IMR-90 (cell line): ENCODE measurements at regions not wholly inside any gene's neighbourhood (a gene's known extent, or its start where the extent isn't known, plus 50 kb on each side); places are given as distances from the start of the nearest gene placed in this dataset.

Experiments used
- ATAC-seq: fragments of 200-7000 bp; cut with Tn5 transposase; 2 replicates; pipeline ENCODE4 v1.9.1; 2020; ENCODE audit warnings: low read depth, mild to moderate bottlenecking, moderate library complexity
- BruUV-seq: library from RNA; stranded (reverse); fragments of 400-500 nt; replicated peaks from 2 replicates; lab custom pipeline; 2021; lab: Mats Ljungman, UMichigan
- CTCF ChIA-PET: fragments of 300-600 bp; formaldehyde crosslinking; extraction: SDS; loops from one replicate; lab custom pipeline; 2021; ENCODE audit warnings: antibody characterized with exemption; lab: Yijun Ruan, JAX
- POLR2A ChIA-PET: fragments of 300-600 bp; sonication (Branson Sonifier 250); formaldehyde crosslinking; loops from one replicate; lab custom pipeline; 2022; ENCODE audit warnings: antibody characterized with exemption; ENCODE audit not compliant: unreplicated experiment; lab: Charles Lee
- DNase-seq: peaks from one replicate; pipeline ENCODE4 v3.0.0; 2013
- H2AFZ ChIP-seq: replicated peaks from 2 replicates; pipeline ENCODE3; 2013; ENCODE audit warnings: low read length, mild to moderate bottlenecking; ENCODE audit not compliant: poor library complexity
- H2AK5ac ChIP-seq: 2 replicates; pipeline ENCODE4 v1.6.1; 2013; ENCODE audit warnings: low read depth, low read length, inconsistent platforms
- H2AK9ac ChIP-seq: replicated peaks from 2 replicates; pipeline ENCODE3; 2013; ENCODE audit warnings: mild to moderate bottlenecking, low read depth, low read length, moderate library complexity; ENCODE audit not compliant: poor library complexity
- H2BK120ac ChIP-seq: 2 replicates; pipeline ENCODE4 v1.6.1; 2013; ENCODE audit warnings: low read depth, low read length, inconsistent platforms
- H2BK15ac ChIP-seq: 3 replicates; pipeline ENCODE4 v1.6.1; 2013; ENCODE audit warnings: low read depth, low read length, inconsistent platforms
- H2BK20ac ChIP-seq: 2 replicates; pipeline ENCODE4 v1.6.1; 2013; ENCODE audit warnings: low read depth, mild to moderate bottlenecking, inconsistent platforms, low read length, moderate library complexity
- H2BK5ac ChIP-seq: 2 replicates; pipeline ENCODE4 v1.6.1; 2013; ENCODE audit warnings: mild to moderate bottlenecking, low read depth, low read length, inconsistent platforms; ENCODE audit not compliant: poor library complexity, severe bottlenecking
- H3K14ac ChIP-seq: replicated peaks from 2 replicates; pipeline ENCODE4 v1.6.1; 2013; ENCODE audit warnings: low read depth, low read length, inconsistent platforms
- H3K18ac ChIP-seq: 2 replicates; pipeline ENCODE4 v1.6.1; 2013; ENCODE audit warnings: low read depth, low read length, control low read depth
- H3K23ac ChIP-seq: 2 replicates; pipeline ENCODE4 v1.6.1; 2013; ENCODE audit warnings: low read depth, low read length, inconsistent platforms
- H3K27ac ChIP-seq: 2 replicates; pipeline ENCODE4 v1.5.1; 2013; ENCODE audit warnings: mild to moderate bottlenecking, control low read depth, low read length; ENCODE audit not compliant: insufficient read depth
- H3K27me3 ChIP-seq: 2 replicates; pipeline ENCODE4 v1.6.1; 2013; ENCODE audit warnings: low read length; ENCODE audit not compliant: control insufficient read depth, insufficient read depth
- H3K36me3 ChIP-seq: 2 replicates; pipeline ENCODE4 v1.6.1; 2013; ENCODE audit warnings: low read length, mixed read lengths; ENCODE audit not compliant: control insufficient read depth, insufficient read depth
- H3K4ac ChIP-seq: 2 replicates; pipeline ENCODE4 v1.6.1; 2013; ENCODE audit warnings: low read depth, low read length, inconsistent platforms
- H3K4me1 ChIP-seq: 2 replicates; pipeline ENCODE4 v1.6.1; 2013; ENCODE audit warnings: low read length, mixed read lengths; ENCODE audit not compliant: control insufficient read depth, insufficient read depth
- H3K4me2 ChIP-seq: 2 replicates; pipeline ENCODE4 v1.6.1; 2013; ENCODE audit warnings: low read depth, mild to moderate bottlenecking, control low read depth, low read length, moderate library complexity
- H3K4me3 ChIP-seq: 2 replicates; pipeline ENCODE4 v1.5.1; 2013; ENCODE audit warnings: low read depth, mild to moderate bottlenecking, control low read depth, low read length, moderate library complexity; ENCODE audit not compliant: insufficient read depth
- H3K56ac ChIP-seq: 2 replicates; pipeline ENCODE4 v1.6.1; 2013; ENCODE audit warnings: low read length, inconsistent platforms; ENCODE audit not compliant: insufficient read depth; ENCODE audit errors: extremely low read depth
- H3K79me1 ChIP-seq, 2 experiments: 2 replicates each; pipeline ENCODE4 v1.6.1; 2013; ENCODE audit warnings: low read length in 2 of 2, inconsistent platforms in 1 of 2, low read depth in 1 of 2
- H3K9ac ChIP-seq: 2 replicates; pipeline ENCODE4 v1.6.1; 2013; ENCODE audit warnings: low read depth, low read length, control low read depth
- H3K9me1 ChIP-seq: 2 replicates; pipeline ENCODE4 v1.6.1; 2013; ENCODE audit warnings: low read length, inconsistent platforms; ENCODE audit not compliant: insufficient read depth
- H3K9me3 ChIP-seq: 2 replicates; pipeline ENCODE4 v1.6.1; 2013; ENCODE audit warnings: low read length; ENCODE audit not compliant: control insufficient read depth, insufficient read depth
- H4K20me1 ChIP-seq: 2 replicates; pipeline ENCODE4 v1.6.1; 2013; ENCODE audit warnings: low read length, inconsistent platforms; ENCODE audit not compliant: insufficient read depth
- H4K5ac ChIP-seq: 2 replicates; pipeline ENCODE4 v1.6.1; 2013; ENCODE audit warnings: mild to moderate bottlenecking, low read depth, low read length, control low read depth
- H4K8ac ChIP-seq, 2 experiments: 2 replicates each; pipeline ENCODE4 v1.6.1; 2013; ENCODE audit warnings: low read depth in 2 of 2, low read length in 2 of 2, control low read depth in 1 of 2, inconsistent platforms in 1 of 2
- H4K91ac ChIP-seq: 2 replicates; pipeline ENCODE4 v1.6.1; 2013; ENCODE audit warnings: low read depth, low read length, inconsistent platforms; ENCODE audit not compliant: insufficient read depth
- BHLHE40 ChIP-seq: fragments of 150-350 bp; IDR thresholded peaks from 2 replicates; pipeline ENCODE4 v1.6.1; 2016; ENCODE audit warnings: mild to moderate bottlenecking, low read depth, low read length
- CHD1 ChIP-seq: IDR thresholded peaks from 2 replicates; pipeline ENCODE4 v1.6.1; 2012; ENCODE audit warnings: low read depth, low read length, improper control_type of control experiment
- MAFK ChIP-seq: IDR thresholded peaks from 2 replicates; pipeline ENCODE4 v1.6.1; 2012; ENCODE audit warnings: low read depth, low read length, improper control_type of control experiment
- SMC3 ChIP-seq: fragments of 150-350 bp; IDR thresholded peaks from 2 replicates; pipeline ENCODE4 v1.6.1; 2016; ENCODE audit warnings: low read depth, mild to moderate bottlenecking, antibody characterized with exemption, low read length, moderate library complexity
- WGBS, 2 experiments: methylation state at CpG; one replicate each; pipeline versions ENCODE4 v1.1.5 to v1.1.7; 2013; ENCODE audit warnings: missing lambda C conversion rate in 2 of 2; ENCODE audit not compliant: insufficient read length in 1 of 2; ENCODE audit errors: extremely low coverage in 2 of 2; 5-methylcytosine and 5-hydroxymethylcytosine counted together
- dilution Hi-C: fragments of 300-500 bp; cut with HindIII; formaldehyde crosslinking; loops from one replicate; pipeline ENCODE4 v1.14.3; 2018; ENCODE audit warnings: low sequenced_read_pairs; ENCODE audit not compliant: unreplicated experiment
- in situ Hi-C: fragments of 300-500 bp; cut with MboI; formaldehyde crosslinking; loops from 3 replicates; pipeline ENCODE4 v1.14.3; 2019; ENCODE audit warnings: low sequenced_read_pairs, inconsistent platforms, mixed read lengths
- intact Hi-C: fragments of 100-400 bp; cut with micrococcal nuclease; formaldehyde crosslinking; loops from 2 replicates; pipeline ENCODE4 v1.10.0; 2022
- TF ChIP-seq, protein P1 (sequence below): conservative IDR thresholded peaks from 2 replicates; pipeline ENCODE4 v1.5.1; 2012; ENCODE audit warnings: mild to moderate bottlenecking, low read depth, low read length, improper control_type of control experiment

DNA sequence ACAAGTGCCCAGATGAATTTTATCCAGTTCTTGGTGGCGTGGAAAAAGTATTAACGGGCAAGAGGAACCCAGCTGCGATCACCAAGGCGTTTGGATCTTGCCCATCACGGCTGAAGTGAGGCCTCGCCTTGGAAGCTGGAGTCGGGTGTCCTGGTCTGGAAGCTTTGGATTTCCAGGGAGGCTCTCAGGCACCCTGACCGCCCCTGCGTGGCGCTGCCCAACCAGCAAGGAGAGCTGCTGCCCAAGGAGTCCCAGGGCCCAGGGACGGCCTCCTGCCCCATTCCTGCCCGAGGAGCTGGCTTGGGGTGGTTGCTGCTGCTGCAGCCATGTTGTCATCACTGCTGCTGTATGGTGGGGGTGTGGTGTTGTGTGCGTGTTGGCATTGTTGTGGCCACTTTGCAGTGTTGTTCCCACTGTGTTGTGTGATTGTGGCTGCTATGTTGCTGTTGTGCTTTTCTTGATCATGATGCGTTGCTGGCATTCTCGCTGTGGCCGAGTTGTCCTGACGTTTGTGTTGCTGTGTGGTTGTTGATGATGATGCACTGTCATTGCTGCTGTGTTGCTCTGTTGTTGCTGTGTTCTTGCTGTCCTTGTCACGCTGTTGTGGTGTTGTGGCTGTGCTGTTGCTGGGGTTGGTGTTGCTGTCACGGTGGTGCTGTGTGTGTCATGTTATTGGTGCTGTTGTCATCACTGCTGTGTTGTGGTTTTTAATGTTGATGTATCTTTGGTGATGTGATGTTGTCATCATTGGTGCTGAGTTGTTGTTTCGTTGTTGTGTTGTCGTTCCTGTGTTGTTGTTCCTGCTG lies 318.8 kb downstream of the C16orf95 start:
- Histone ChIP-seq H3K4ac (peak overlapping the region; percentile 70), H2BK120ac (no peak overlapping the region), H3K4me2 (no peak overlapping the region), H4K8ac (no peak overlapping the region), H2AK5ac (peak overlapping the region; percentile 97), H3K14ac (peak overlapping the region; percentile 79), H3K27ac (no peak overlapping the region), H3K9me1 (peaks cover 29% of the 10 kb centered on the region), H3K18ac (no peak overlapping the region), H2BK20ac (peak overlapping the region; percentile 43; the same call in 1 of the 2 replicates), H3K56ac (no peak overlapping the region), H2BK5ac (no peak overlapping the region), H3K36me3 (no peaks in the 10 kb centered on the region), H2AFZ (peak overlapping the region; percentile 2), H3K9ac (no peak overlapping the region), H3K79me1 (no peaks in the 10 kb centered on the region), H3K4me3 (no peak overlapping the region), H4K5ac (no peak overlapping the region), H4K20me1 (no peaks in the 10 kb centered on the region), H2AK9ac (no peak overlapping the region), H3K23ac (no peak overlapping the region), H2BK15ac (peak overlapping the region; percentile 21; the same call in 2 of the 3 replicates), H4K91ac (peak overlapping the region; percentile 29; the same call in 1 of the 2 replicates), H3K9me3 (peaks cover 2% of the 10 kb centered on the region; the same call in 1 of the 2 replicates), H3K4me1 (peaks cover 10% of the 10 kb centered on the region), H3K27me3 (no peaks in the 10 kb centered on the region)
- intact Hi-C loops (no loop called here), in situ Hi-C loops (no loop called here), dilution Hi-C loops (no loop called here)
- DNase-seq, result no peak
- 91% methylated on average over 7 of the region's 21 CpGs; no CpG with 5 or more reads in 1 of the 2 experiments for WGBS, 2 experiments
- no TSS peak for BruUV-seq
- TF ChIP-seq SMC3 (no peak), BHLHE40 (no peak), CHD1 (no peak), MAFK (no peak)
- TF ChIP-seq, protein P1, sequence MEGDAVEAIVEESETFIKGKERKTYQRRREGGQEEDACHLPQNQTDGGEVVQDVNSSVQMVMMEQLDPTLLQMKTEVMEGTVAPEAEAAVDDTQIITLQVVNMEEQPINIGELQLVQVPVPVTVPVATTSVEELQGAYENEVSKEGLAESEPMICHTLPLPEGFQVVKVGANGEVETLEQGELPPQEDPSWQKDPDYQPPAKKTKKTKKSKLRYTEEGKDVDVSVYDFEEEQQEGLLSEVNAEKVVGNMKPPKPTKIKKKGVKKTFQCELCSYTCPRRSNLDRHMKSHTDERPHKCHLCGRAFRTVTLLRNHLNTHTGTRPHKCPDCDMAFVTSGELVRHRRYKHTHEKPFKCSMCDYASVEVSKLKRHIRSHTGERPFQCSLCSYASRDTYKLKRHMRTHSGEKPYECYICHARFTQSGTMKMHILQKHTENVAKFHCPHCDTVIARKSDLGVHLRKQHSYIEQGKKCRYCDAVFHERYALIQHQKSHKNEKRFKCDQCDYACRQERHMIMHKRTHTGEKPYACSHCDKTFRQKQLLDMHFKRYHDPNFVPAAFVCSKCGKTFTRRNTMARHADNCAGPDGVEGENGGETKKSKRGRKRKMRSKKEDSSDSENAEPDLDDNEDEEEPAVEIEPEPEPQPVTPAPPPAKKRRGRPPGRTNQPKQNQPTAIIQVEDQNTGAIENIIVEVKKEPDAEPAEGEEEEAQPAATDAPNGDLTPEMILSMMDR, result no peak
- POLR2A ChIA-PET, result no interaction called here
- no peak for ATAC-seq
- CTCF ChIA-PET, result no interaction called here
